Neural progenitor cell (in vitro differentiated cells): ENCODE measurements at regions not wholly inside any gene's neighbourhood (a gene's known extent, or its start where the extent isn't known, plus 50 kb on each side); places are given as distances from the start of the nearest gene placed in this dataset.

Experiments used
- EZH2 ChIP-seq: fragments of 200-600 bp; sonication (generic); IDR thresholded peaks from 2 replicates; pipeline ENCODE4 v1.6.1; 2017; ENCODE audit warnings: antibody characterized with exemption, mild to moderate bottlenecking, moderate library complexity
- TF ChIP-seq, protein P1 (sequence below): fragments of 200-600 bp; sonication (generic); IDR thresholded peaks from 2 replicates; pipeline ENCODE4 v1.5.1; 2017; ENCODE audit warnings: antibody characterized with exemption, mild to moderate bottlenecking

DNA sequence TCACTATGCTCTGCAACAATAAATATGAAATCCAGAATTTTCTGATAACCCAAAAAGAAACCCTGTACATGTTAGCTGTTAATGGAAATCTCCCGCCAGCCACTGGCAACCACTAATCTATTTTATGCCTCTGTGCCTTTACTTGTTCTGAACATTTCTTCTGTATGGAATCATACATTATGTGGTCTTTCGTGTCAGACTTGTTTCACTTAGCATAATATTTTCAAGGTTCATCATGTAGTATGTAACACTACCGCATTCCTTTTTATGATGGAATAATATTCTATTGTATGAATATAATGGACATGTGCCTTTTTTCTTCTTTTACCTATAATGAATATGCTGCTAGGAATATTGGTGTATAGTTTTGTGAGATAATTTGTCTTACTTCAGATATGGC is 1123.3 kb downstream of the EFNB2 start:
- no peak for TF ChIP-seq EZH2
- TF ChIP-seq, protein P1, sequence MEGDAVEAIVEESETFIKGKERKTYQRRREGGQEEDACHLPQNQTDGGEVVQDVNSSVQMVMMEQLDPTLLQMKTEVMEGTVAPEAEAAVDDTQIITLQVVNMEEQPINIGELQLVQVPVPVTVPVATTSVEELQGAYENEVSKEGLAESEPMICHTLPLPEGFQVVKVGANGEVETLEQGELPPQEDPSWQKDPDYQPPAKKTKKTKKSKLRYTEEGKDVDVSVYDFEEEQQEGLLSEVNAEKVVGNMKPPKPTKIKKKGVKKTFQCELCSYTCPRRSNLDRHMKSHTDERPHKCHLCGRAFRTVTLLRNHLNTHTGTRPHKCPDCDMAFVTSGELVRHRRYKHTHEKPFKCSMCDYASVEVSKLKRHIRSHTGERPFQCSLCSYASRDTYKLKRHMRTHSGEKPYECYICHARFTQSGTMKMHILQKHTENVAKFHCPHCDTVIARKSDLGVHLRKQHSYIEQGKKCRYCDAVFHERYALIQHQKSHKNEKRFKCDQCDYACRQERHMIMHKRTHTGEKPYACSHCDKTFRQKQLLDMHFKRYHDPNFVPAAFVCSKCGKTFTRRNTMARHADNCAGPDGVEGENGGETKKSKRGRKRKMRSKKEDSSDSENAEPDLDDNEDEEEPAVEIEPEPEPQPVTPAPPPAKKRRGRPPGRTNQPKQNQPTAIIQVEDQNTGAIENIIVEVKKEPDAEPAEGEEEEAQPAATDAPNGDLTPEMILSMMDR = no peak
